Thyroid gland (tissue), 4 donors: ENCODE measurements at regions not wholly inside any gene's neighbourhood (a gene's known extent, or its start where the extent isn't known, plus 50 kb on each side); places are given as distances from the start of the nearest gene placed in this dataset.

Experiments
- CTCF ChIP-seq, 6 experiments: fragments of 200-600 bp in 3 of 6; fragments of 450-650 bp in 3 of 6; sonication (generic) in 3 of 6; IDR thresholded peaks; one replicate each; pipeline ENCODE4 v1.5.1; 2016 to 2019; ENCODE audit warnings: antibody characterized with exemption in 6 of 6, mild to moderate bottlenecking in 2 of 6, inconsistent platforms in 1 of 6, moderate library complexity in 1 of 6
- POLR2A ChIP-seq, 2 donors: fragments of 450-650 bp; IDR thresholded peaks; one replicate each; pipeline ENCODE4 v1.6.1; 2017; ENCODE audit warnings: antibody characterized with exemption in 2 of 2, mild to moderate bottlenecking in 2 of 2, moderate library complexity in 1 of 2

GRCh38 chr13:39890537-39890936 lies 235.1 kb downstream of the COG6 start:
- TF ChIP-seq POLR2A (IDR thresholded peaks at IDR 0.05) (no peak), CTCF (IDR thresholded peaks at IDR 0.05) (no peak)
